SK-N-SH (cell line): ENCODE measurements at regions not wholly inside any gene's neighbourhood (a gene's known extent, or its start where the extent isn't known, plus 50 kb on each side); places are given as distances from the start of the nearest gene placed in this dataset.

Experiments
- EP300 ChIP-seq, 2 experiments: IDR thresholded peaks; 2 replicates each; pipeline versions ENCODE4 v1.4.0 to v1.6.1; 2012; ENCODE audit warnings: borderline replicate concordance in 1 of 2, low read depth in 1 of 2, low read length in 1 of 2
- EZH2phosphoT487 ChIP-seq: fragments of 200-600 bp; sonication (generic); IDR thresholded peaks from 2 replicates; pipeline ENCODE4 v1.6.1; 2017; ENCODE audit warnings: low read depth, mixed run types, mild to moderate bottlenecking, antibody characterized with exemption, moderate library complexity, borderline replicate concordance
- GABPA ChIP-seq: IDR thresholded peaks from 2 replicates; pipeline ENCODE4 v1.4.0; 2012; ENCODE audit warnings: low read depth, mild to moderate bottlenecking
- NFIC ChIP-seq: IDR thresholded peaks from 2 replicates; pipeline ENCODE4 v1.4.0; 2012; ENCODE audit warnings: borderline replicate concordance
- TCF12 ChIP-seq: IDR thresholded peaks from 2 replicates; pipeline ENCODE4 v1.4.0; 2012
- TF ChIP-seq, protein P1 (sequence below): fragments of 200-600 bp; sonication (generic); IDR thresholded peaks from 2 replicates; pipeline ENCODE4 v1.6.1; 2017; ENCODE audit warnings: antibody characterized with exemption, mild to moderate bottlenecking, moderate library complexity
- TF ChIP-seq, protein P2 (sequence below): IDR thresholded peaks from 2 replicates; pipeline ENCODE4 v1.6.1; 2012; ENCODE audit warnings: mild to moderate bottlenecking, low read depth, low read length, moderate library complexity

DNA sequence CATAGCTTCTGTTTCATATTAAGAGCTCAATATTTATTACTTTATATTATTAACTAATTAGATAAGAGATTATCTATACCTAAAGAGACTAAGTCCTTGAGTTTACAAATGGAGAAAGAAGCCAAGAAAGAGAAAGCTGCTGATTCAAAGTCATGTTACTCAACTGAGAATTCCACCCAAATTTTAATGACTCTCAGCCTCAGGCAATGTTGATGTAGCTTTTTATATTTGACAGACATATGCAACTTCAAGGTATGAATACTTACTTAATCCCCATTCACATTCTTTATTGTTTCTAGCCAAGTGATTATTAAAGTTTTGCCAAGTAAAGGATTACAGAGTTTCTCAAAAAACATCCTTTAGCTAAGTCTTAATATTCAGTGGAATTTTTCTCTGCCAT lies 527.5 kb upstream of the NMUR2 start:
- TF ChIP-seq TCF12 (no peak), EZH2phosphoT487 (no peak), EP300 (IDR thresholded peaks at IDR 0.05; ENCODE audit: borderline replicate concordance in 1 of 2, low read depth in 1 of 2, low read length in 1 of 2) (no peak), GABPA (no peak), NFIC (no peak)
- TF ChIP-seq, protein P1, sequence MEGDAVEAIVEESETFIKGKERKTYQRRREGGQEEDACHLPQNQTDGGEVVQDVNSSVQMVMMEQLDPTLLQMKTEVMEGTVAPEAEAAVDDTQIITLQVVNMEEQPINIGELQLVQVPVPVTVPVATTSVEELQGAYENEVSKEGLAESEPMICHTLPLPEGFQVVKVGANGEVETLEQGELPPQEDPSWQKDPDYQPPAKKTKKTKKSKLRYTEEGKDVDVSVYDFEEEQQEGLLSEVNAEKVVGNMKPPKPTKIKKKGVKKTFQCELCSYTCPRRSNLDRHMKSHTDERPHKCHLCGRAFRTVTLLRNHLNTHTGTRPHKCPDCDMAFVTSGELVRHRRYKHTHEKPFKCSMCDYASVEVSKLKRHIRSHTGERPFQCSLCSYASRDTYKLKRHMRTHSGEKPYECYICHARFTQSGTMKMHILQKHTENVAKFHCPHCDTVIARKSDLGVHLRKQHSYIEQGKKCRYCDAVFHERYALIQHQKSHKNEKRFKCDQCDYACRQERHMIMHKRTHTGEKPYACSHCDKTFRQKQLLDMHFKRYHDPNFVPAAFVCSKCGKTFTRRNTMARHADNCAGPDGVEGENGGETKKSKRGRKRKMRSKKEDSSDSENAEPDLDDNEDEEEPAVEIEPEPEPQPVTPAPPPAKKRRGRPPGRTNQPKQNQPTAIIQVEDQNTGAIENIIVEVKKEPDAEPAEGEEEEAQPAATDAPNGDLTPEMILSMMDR = no peak
- TF ChIP-seq, protein P2, sequence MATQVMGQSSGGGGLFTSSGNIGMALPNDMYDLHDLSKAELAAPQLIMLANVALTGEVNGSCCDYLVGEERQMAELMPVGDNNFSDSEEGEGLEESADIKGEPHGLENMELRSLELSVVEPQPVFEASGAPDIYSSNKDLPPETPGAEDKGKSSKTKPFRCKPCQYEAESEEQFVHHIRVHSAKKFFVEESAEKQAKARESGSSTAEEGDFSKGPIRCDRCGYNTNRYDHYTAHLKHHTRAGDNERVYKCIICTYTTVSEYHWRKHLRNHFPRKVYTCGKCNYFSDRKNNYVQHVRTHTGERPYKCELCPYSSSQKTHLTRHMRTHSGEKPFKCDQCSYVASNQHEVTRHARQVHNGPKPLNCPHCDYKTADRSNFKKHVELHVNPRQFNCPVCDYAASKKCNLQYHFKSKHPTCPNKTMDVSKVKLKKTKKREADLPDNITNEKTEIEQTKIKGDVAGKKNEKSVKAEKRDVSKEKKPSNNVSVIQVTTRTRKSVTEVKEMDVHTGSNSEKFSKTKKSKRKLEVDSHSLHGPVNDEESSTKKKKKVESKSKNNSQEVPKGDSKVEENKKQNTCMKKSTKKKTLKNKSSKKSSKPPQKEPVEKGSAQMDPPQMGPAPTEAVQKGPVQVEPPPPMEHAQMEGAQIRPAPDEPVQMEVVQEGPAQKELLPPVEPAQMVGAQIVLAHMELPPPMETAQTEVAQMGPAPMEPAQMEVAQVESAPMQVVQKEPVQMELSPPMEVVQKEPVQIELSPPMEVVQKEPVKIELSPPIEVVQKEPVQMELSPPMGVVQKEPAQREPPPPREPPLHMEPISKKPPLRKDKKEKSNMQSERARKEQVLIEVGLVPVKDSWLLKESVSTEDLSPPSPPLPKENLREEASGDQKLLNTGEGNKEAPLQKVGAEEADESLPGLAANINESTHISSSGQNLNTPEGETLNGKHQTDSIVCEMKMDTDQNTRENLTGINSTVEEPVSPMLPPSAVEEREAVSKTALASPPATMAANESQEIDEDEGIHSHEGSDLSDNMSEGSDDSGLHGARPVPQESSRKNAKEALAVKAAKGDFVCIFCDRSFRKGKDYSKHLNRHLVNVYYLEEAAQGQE = no peak
